Hepatocyte (in vitro differentiated cells): ENCODE measurements at regions not wholly inside any gene's neighbourhood (a gene's known extent, or its start where the extent isn't known, plus 50 kb on each side); places are given as distances from the start of the nearest gene placed in this dataset.

ENCODE experiments used
- DNase-seq: peaks from one replicate; pipeline ENCODE4 v3.0.0-alpha.2; 2016; ENCODE audit warnings: low spot score
- H2AFZ ChIP-seq: fragments of 200-600 bp; sonication (generic); 2 replicates; pipeline ENCODE4 v1.6.0; 2016; ENCODE audit warnings: antibody characterized with exemption, mild to moderate bottlenecking
- H3K27ac ChIP-seq: fragments of 200-600 bp; sonication (generic); 2 replicates; pipeline ENCODE4 v1.5.1; 2016; ENCODE audit warnings: mild to moderate bottlenecking
- H3K27me3 ChIP-seq: fragments of 200-600 bp; sonication (generic); 2 replicates; pipeline ENCODE4 v1.6.1; 2016
- H3K36me3 ChIP-seq: fragments of 200-600 bp; sonication (generic); replicated peaks from 2 replicates; pipeline ENCODE4 v1.5.1; 2016; ENCODE audit warnings: low read depth; ENCODE audit not compliant: insufficient read depth
- H3K4me1 ChIP-seq: fragments of 200-600 bp; sonication (generic); 2 replicates; pipeline ENCODE4 v1.5.1; 2016; ENCODE audit warnings: mild to moderate bottlenecking, moderate library complexity; ENCODE audit not compliant: insufficient read depth
- H3K4me2 ChIP-seq: fragments of 200-600 bp; sonication (generic); 2 replicates; pipeline ENCODE4 v1.6.0; 2016
- H3K4me3 ChIP-seq: fragments of 200-600 bp; sonication (generic); 2 replicates; pipeline ENCODE4 v1.5.1; 2016; ENCODE audit warnings: mild to moderate bottlenecking
- H3K79me2 ChIP-seq: fragments of 200-600 bp; sonication (generic); 2 replicates; pipeline ENCODE4 v1.6.0; 2017; ENCODE audit warnings: mild to moderate bottlenecking
- H3K9me2 ChIP-seq: fragments of 200-600 bp; sonication (generic); replicated peaks from 2 replicates; pipeline ENCODE4 v1.6.0; 2017; ENCODE audit warnings: mild to moderate bottlenecking; ENCODE audit not compliant: insufficient read depth
- H3K9me3 ChIP-seq: fragments of 200-600 bp; sonication (generic); 2 replicates; pipeline ENCODE4 v1.5.1; 2016; ENCODE audit warnings: low read depth, mild to moderate bottlenecking
- H4K20me1 ChIP-seq: fragments of 200-600 bp; sonication (generic); 2 replicates; pipeline ENCODE4 v1.6.0; 2016; ENCODE audit warnings: mild to moderate bottlenecking; ENCODE audit not compliant: insufficient read depth, poor library complexity, severe bottlenecking
- EZH2 ChIP-seq: fragments of 200-600 bp; sonication (generic); IDR thresholded peaks from 2 replicates; pipeline ENCODE4 v1.6.1; 2016; ENCODE audit warnings: antibody characterized with exemption, mild to moderate bottlenecking, borderline replicate concordance
- EZH2phosphoT487 ChIP-seq: fragments of 200-600 bp; sonication (generic); IDR thresholded peaks from one replicate; pipeline ENCODE4 v1.6.1; 2018; ENCODE audit warnings: antibody characterized with exemption, mild to moderate bottlenecking, low read depth, moderate library complexity; ENCODE audit not compliant: unreplicated experiment, severe bottlenecking
- WGBS: methylation state at CpG from one replicate; pipeline ENCODE4 v1.1.6; 2016; ENCODE audit warnings: low lambda C conversion rate; ENCODE audit errors: missing lambda C conversion rate; 5-methylcytosine and 5-hydroxymethylcytosine counted together
- TF ChIP-seq, protein P1 (sequence below): fragments of 200-600 bp; sonication (generic); IDR thresholded peaks from 2 replicates; pipeline ENCODE4 v1.5.1; 2016; ENCODE audit warnings: antibody characterized with exemption, mild to moderate bottlenecking; ENCODE audit not compliant: poor library complexity

DNA sequence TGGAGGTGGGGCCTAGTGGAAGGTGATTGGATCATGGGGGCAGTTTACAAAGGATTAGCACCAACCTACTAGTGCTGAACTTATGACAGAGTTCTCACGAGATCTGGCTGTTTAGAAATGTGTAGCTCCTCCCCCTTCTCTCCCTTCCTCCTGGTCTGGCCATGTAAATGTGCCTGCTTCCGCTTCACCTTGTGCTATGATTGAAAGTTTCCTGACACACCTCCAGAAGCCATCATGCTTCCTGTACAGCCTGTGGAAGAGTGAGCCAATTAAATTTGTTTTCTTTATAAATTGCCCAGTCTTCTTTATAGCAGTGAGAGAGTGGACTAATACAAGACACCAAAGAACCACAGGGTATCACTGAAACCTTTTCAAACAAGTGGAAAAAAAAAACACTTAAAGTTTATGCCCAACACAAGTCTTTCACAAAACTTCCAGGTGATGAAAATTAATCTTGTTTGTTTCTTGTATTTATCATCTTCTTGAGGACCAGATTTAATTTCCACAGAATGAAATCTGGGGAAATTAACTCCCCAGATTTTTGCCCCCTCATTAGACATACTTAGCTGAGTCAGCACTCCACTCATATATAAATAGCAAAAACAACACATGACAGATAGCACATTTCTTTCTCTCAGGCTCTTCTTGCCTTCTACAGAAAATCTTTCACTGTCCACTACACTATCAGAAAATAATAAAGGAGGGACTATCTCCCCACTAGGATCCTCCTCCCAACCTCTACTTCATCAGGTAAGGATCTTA, 847.2 kb downstream of the TUSC7 start:
- no peaks in the 10 kb centered on the region for H4K20me1 ChIP-seq
- TF ChIP-seq EZH2, result no peak
- TF ChIP-seq, protein P1, sequence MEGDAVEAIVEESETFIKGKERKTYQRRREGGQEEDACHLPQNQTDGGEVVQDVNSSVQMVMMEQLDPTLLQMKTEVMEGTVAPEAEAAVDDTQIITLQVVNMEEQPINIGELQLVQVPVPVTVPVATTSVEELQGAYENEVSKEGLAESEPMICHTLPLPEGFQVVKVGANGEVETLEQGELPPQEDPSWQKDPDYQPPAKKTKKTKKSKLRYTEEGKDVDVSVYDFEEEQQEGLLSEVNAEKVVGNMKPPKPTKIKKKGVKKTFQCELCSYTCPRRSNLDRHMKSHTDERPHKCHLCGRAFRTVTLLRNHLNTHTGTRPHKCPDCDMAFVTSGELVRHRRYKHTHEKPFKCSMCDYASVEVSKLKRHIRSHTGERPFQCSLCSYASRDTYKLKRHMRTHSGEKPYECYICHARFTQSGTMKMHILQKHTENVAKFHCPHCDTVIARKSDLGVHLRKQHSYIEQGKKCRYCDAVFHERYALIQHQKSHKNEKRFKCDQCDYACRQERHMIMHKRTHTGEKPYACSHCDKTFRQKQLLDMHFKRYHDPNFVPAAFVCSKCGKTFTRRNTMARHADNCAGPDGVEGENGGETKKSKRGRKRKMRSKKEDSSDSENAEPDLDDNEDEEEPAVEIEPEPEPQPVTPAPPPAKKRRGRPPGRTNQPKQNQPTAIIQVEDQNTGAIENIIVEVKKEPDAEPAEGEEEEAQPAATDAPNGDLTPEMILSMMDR, result no peak
- no peak for TF ChIP-seq EZH2phosphoT487

DNA sequence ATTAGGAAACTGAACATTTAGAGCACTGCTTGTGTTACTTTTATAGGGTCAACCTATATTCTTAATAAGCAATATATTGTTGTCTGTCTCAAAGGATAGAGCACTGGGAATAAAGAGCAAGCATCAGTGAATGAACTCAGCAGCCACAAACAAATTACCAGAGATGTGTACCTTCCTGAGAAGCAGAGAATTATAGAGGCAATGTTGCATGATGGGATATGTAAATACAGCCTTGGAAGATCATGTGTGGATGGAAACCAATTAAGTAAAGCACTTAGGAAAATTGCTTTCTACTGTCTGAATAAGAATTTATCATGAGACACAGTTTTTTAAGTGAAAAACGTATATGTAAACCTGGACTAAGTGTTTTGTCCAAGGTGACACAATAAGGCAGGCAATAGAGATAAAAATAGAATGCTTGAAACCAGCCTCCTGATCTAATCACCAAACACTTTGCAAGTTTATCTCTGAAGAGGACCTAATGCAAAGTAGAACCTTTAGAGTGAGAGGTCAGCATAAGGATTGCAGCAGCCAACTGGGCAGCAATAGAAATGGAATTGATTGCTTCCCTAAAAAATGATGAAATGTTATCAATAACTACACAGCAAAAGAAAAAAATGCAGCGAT, 848.0 kb downstream of the TUSC7 start:
- Histone ChIP-seq H2AFZ (no peak overlapping the region), H3K4me2 (no peak overlapping the region), H3K9me2 (no peaks in the 10 kb centered on the region), H3K27me3 (no peaks in the 10 kb centered on the region), H3K9me3 (no peaks in the 10 kb centered on the region), H3K4me1 (no peaks in the 10 kb centered on the region), H3K79me2 (no peaks in the 10 kb centered on the region), H3K4me3 (no peak overlapping the region), H3K36me3 (no peaks in the 10 kb centered on the region), H3K27ac (no peak overlapping the region), H4K20me1 (no peaks in the 10 kb centered on the region)
- no peak for DNase-seq
- TF ChIP-seq EZH2phosphoT487 (no peak), EZH2 (no peak)
- TF ChIP-seq, protein P1, result no peak
- 58% methylated on average over 2 of the region's 2 CpGs for WGBS

More for the DNA sequence above, 847.2 kb downstream of the TUSC7 start:
- H3K36me3 ChIP-seq, result no peaks in the 10 kb centered on the region
- DNase-seq, result no peak
- no peak overlapping the region for H2AFZ ChIP-seq
- no peaks in the 10 kb centered on the region for H3K79me2 ChIP-seq
- H3K27me3 ChIP-seq, result no peaks in the 10 kb centered on the region
- no peak overlapping the region for H3K4me3 ChIP-seq
- no peak overlapping the region for H3K4me2 ChIP-seq
- H3K9me3 ChIP-seq, result no peaks in the 10 kb centered on the region
- no peak overlapping the region for H3K27ac ChIP-seq
- H3K9me2 ChIP-seq, result no peaks in the 10 kb centered on the region
- WGBS, result 86% methylated on average over 2 of the region's 2 CpGs
- H3K4me1 ChIP-seq, result no peaks in the 10 kb centered on the region

DNA sequence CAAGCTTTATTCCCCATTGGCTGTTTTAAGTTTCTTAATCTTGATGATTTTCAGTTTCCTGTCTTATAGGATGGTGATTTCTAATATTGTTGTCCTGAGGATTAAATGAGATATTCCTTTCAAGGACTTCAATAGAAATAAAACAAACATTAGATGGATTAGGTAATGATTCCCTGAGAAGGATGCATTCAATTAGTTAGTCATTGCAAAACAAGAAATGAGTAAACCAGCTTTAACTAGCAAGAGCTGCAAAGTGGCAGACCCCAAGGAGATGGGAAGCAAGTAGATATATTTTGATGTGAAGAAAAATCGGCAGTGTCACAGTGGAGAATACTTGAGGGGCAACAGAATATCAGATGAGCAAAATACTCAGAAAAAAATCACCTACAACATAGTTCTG, 849.1 kb downstream of the TUSC7 start:
- Histone ChIP-seq H3K79me2 (no peaks in the 10 kb centered on the region), H3K4me2 (no peak overlapping the region), H3K4me1 (no peaks in the 10 kb centered on the region), H4K20me1 (no peaks in the 10 kb centered on the region), H3K27ac (no peak overlapping the region), H3K27me3 (no peaks in the 10 kb centered on the region), H3K9me2 (no peaks in the 10 kb centered on the region), H3K9me3 (no peaks in the 10 kb centered on the region), H3K4me3 (no peak overlapping the region), H2AFZ (no peak overlapping the region), H3K36me3 (no peaks in the 10 kb centered on the region)
- TF ChIP-seq, protein P1, result no peak
- TF ChIP-seq EZH2phosphoT487 (no peak), EZH2 (no peak)
- WGBS, result 85% methylated on average over 1 of the region's 1 CpG
- DNase-seq, result no peak
